Right atrium auricular region (tissue), 2 donors: ENCODE measurements at regions not wholly inside any gene's neighbourhood (a gene's known extent, or its start where the extent isn't known, plus 50 kb on each side); places are given as distances from the start of the nearest gene placed in this dataset.
"Not testable (repeated sequence)": the region's sequence is repeated elsewhere in the genome, so short reads cannot be mapped to it uniquely, and the experiment has no call there.

Source experiments
- DNase-seq: peaks from one replicate; pipeline ENCODE4 v3.0.0-alpha.2; 2019; ENCODE audit warnings: low spot score
- H3K27ac ChIP-seq, 2 donors: fragments of 200-600 bp; sonication (generic); 1 replicate in 1 of 2; 2 replicates in 1 of 2; pipeline ENCODE4 v1.5.1; 2016 to 2019
- H3K27me3 ChIP-seq, 2 donors: fragments of 200-600 bp; sonication (generic); one replicate each; pipeline versions ENCODE4 v1.5.1 to v1.6.0; 2017 to 2019
- H3K36me3 ChIP-seq: fragments of 200-600 bp; sonication (generic); one replicate; pipeline ENCODE4 v1.5.1; 2016
- H3K4me1 ChIP-seq, 2 donors: fragments of 200-600 bp; sonication (generic); one replicate each; pipeline versions ENCODE4 v1.5.1 to v1.6.0; 2017 to 2019
- H3K4me3 ChIP-seq, 2 donors: fragments of 200-600 bp; sonication (generic); 1 replicate in 1 of 2; 2 replicates in 1 of 2; pipeline ENCODE4 v1.5.1; 2017 to 2019; ENCODE audit warnings: mild to moderate bottlenecking in 1 of 2, moderate library complexity in 1 of 2
- H3K9me3 ChIP-seq, 2 donors: fragments of 200-600 bp; sonication (generic); one replicate each; pipeline ENCODE4 v1.5.1; 2019
- TF ChIP-seq, protein P1 (sequence below), 2 donors: fragments of 200-600 bp; sonication (generic); IDR thresholded peaks; one replicate each; pipeline ENCODE4 v1.5.1; 2019; ENCODE audit warnings: antibody characterized with exemption in 2 of 2

DNA sequence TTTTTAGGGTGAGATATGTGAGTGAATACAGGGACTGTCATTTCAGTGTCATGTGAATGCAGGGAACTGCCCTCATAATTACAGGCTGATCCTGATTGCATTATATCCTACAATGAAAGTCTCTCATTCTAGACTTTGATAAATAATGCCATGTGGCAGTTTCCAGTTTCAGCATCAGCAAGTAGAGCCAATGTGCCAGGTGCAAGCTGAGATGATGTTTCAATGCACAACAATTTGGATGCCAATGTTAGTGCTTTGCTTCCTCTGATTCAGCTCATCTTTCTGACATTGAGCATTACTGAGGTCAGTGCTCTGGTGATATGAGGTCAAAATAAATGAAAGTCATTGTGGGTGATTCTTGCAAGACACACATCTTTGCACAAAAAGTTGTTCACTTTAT is 63.7 kb upstream of the TFPI start:
- TF ChIP-seq, protein P1, sequence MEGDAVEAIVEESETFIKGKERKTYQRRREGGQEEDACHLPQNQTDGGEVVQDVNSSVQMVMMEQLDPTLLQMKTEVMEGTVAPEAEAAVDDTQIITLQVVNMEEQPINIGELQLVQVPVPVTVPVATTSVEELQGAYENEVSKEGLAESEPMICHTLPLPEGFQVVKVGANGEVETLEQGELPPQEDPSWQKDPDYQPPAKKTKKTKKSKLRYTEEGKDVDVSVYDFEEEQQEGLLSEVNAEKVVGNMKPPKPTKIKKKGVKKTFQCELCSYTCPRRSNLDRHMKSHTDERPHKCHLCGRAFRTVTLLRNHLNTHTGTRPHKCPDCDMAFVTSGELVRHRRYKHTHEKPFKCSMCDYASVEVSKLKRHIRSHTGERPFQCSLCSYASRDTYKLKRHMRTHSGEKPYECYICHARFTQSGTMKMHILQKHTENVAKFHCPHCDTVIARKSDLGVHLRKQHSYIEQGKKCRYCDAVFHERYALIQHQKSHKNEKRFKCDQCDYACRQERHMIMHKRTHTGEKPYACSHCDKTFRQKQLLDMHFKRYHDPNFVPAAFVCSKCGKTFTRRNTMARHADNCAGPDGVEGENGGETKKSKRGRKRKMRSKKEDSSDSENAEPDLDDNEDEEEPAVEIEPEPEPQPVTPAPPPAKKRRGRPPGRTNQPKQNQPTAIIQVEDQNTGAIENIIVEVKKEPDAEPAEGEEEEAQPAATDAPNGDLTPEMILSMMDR (IDR thresholded peaks at IDR 0.05), result no peak
- Histone ChIP-seq H3K27ac (no peak overlapping the region), H3K36me3 (no peaks in the 10 kb centered on the region), H3K4me1 (no peaks in the 10 kb centered on the region), H3K27me3 (no peaks in the 10 kb centered on the region), H3K4me3 (no peak overlapping the region), H3K9me3 (no peaks in the 10 kb centered on the region)
- no peak for DNase-seq

DNA sequence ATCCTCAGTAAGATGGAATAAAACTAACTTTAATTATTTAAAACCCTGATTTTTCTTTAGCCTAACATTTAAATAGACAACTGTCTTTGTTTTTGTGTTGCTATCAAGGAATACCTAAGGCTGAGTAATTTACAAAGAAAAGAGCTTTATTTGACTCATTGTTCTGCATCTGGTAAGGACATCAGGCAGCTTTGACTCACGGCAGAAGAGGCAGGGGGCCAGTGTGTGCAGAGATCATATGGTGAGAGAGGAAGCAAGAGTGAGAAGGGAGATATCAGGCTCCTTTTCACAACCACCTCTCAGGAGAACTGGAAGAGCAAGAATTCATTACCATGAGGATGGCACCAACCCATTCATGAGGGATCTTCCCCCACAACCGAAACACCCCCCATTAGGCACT is 64.6 kb upstream of the TFPI start:
- H3K27ac ChIP-seq, result no peak overlapping the region
- no peaks in the 10 kb centered on the region for H3K9me3 ChIP-seq
- no peak overlapping the region for H3K4me3 ChIP-seq
- H3K27me3 ChIP-seq, result no peaks in the 10 kb centered on the region
- TF ChIP-seq, protein P1 (IDR thresholded peaks at IDR 0.05), result no peak
- H3K4me1 ChIP-seq, result no peaks in the 10 kb centered on the region
- H3K36me3 ChIP-seq, result no peaks in the 10 kb centered on the region
- no peak for DNase-seq

DNA sequence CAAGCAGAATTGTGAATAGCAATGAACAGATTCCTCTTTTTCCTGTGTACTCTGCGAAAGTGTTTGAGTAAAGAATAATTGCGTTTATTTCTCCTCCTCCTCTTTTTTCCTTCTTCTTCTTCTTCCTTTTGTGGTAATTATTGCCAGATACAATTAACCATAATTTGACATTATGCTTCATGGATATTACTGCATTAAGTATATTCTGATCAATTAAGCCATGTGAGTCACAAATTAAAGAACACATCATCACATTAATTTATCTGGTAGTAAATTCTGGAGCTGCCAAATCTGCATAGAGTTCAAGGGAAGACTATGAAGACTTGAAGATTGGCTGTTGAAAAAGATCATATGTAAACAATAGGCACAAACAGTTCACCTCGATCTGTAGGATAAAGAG is 72.9 kb upstream of the TFPI start:
- no peak for DNase-seq
- Histone ChIP-seq H3K9me3 (peaks cover 0 to 7% of the 10 kb centered on the region in 2 donors), H3K4me3 (no peak overlapping the region), H3K36me3 (no peaks in the 10 kb centered on the region), H3K4me1 (no peaks in the 10 kb centered on the region), H3K27ac (no peak overlapping the region), H3K27me3 (no peaks in the 10 kb centered on the region)
- TF ChIP-seq, protein P1 (IDR thresholded peaks at IDR 0.05), result no peak

DNA sequence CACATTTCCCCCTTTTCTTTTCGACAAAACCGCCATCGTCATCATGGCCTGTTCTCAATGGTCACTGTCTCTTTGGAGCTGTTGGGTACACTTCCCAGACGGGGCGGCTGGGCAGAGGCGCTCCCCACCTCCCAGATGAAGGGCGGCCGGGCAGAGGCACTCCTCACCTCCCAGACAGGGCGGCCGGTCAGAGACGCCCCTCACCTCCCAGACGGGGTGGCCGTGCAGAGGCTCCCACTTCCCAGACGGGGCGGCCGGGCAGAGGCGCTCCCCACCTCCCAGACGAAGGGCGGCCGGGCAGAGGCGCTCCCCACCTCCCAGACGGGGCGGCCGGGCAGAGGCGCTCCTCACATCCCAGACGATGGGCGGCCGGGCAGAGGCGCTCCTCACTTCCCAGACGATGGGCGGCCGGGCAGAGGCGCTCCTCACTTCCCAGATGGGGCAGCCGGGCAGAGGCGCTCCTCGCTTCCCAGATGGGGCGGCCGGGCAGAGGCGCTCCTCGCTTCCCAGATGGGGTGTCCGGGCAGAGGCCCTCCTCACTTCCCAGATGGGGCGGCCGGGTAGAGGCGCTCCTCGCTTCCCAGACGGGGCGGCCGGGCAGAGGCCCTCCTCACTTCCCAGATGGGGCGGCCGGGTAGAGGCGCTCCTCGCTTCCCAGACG is 82.6 kb upstream of the TFPI start:
- H3K27ac ChIP-seq, H3K9me3 ChIP-seq, H3K36me3 ChIP-seq, H3K4me1 ChIP-seq, H3K27me3 ChIP-seq, H3K4me3 ChIP-seq, DNase-seq: not testable (repeated sequence)

DNA sequence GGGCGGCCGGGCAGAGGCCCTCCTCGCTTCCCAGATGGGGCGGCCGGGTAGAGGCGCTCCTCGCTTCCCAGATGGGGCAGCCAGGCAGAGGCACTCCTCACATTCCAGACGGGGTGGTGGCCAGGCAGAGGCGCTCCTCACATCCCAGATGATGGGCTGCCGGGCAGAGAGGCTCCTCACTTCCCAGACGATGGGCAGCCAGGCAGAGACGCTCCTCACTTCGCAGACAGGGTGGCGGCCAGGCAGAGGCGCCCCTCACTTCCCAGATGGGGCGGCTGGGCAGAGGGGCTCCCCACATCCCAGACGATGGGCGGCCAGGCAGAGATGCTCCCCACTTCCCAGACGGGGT is 83.1 kb upstream of the TFPI start:
- H3K4me1 ChIP-seq, H3K27me3 ChIP-seq, H3K4me3 ChIP-seq, H3K27ac ChIP-seq, H3K9me3 ChIP-seq, DNase-seq, H3K36me3 ChIP-seq: not testable (repeated sequence)

DNA sequence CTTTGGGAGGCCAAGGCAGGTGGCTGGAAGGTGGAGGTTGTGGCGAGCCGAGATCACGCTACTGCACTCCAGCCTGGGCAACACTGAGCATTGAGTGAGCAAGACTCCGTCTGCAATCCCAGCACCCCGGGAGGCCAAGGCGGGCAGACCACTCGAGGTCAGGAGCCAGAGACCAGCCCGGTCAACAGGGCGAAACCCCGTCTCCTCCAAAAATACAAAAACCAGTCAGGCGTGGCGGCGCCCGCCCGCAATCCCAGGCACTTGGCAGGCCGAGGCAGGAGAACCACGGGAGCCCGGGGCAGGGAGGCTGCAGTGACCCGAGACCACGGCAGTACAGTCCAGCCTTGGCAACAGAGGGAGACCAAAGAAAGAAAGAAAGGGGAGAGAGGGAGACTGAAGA is 83.5 kb upstream of the TFPI start:
- not testable (repeated sequence) for H3K27ac ChIP-seq, H3K4me1 ChIP-seq, H3K36me3 ChIP-seq, H3K9me3 ChIP-seq, DNase-seq, H3K27me3 ChIP-seq, H3K4me3 ChIP-seq

DNA sequence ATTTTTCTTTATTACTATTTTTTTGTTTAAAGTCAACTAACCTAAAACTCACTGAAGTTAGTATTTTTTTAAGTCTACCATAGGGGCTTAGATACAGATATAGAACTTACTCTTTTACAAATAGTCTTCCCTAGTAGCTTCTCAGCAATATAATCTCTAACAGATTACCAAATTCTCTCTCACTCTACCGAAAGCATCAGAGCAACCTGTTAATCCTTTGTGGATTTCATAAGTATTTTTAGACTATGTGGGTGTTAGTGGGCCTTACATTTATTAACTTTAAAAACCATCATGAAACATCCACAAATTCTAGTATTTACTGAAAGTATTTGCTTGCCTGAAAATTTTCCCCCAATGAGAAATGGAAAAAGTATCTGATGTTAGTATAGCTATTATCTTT is 84.6 kb upstream of the TFPI start:
- Histone ChIP-seq H3K36me3 (no peaks in the 10 kb centered on the region), H3K27ac (no peak overlapping the region), H3K27me3 (no peaks in the 10 kb centered on the region), H3K9me3 (peaks cover 0 to 4% of the 10 kb centered on the region in 2 donors), H3K4me1 (no peaks in the 10 kb centered on the region), H3K4me3 (no peak overlapping the region)
- no peak for DNase-seq
- TF ChIP-seq, protein P1 (IDR thresholded peaks at IDR 0.05), result no peak
